ENCODE measurements at regions not wholly inside any gene's neighbourhood (a gene's known extent, or its start where the extent isn't known, plus 50 kb on each side); places are given as distances from the start of the nearest gene placed in this dataset.

GRCh38 chr5:30447431-30447830, 746.1 kb upstream of the CDH6 start:
- Histone ChIP-seq H3K14ac (ENCODE audit: low read length) (no peak overlapping the region), H3K18ac (ENCODE audit: low read length) (no peak overlapping the region), H4K91ac (ENCODE audit: low read depth, low read length) (no peak overlapping the region), H3K4me2 (ENCODE audit: low read length) (no peak overlapping the region), H3K4me3 (ENCODE audit: low read depth, low read length) (no peak overlapping the region), H3K36me3 (ENCODE audit: control insufficient read depth in 1 of 2, insufficient read depth in 2 of 2, low read length in 2 of 2) (no peaks in the 10 kb centered on the region), H2BK120ac (ENCODE audit: insufficient read depth, low read length, poor library complexity) (no peak overlapping the region), H2BK12ac (ENCODE audit: low read length) (no peak overlapping the region), H3K9me3 (ENCODE audit: insufficient read depth, low read depth, low read length) (no peaks in the 10 kb centered on the region), H2AFZ (ENCODE audit: insufficient read depth, low read length, poor library complexity) (no peak overlapping the region), H3K27ac (ENCODE audit: low read depth, low read length) (no peak overlapping the region), H3K4ac (ENCODE audit: low read depth, low read length) (no peak overlapping the region), H4K8ac (ENCODE audit: low read depth, low read length) (no peak overlapping the region), H3K79me1 (ENCODE audit: low read length) (no peaks in the 10 kb centered on the region), H3K27me3 (ENCODE audit: insufficient read depth, low read length) (no peaks in the 10 kb centered on the region), H3K4me1 (ENCODE audit: control insufficient read depth in 1 of 2, insufficient read depth in 2 of 2, low read length in 2 of 2) (no peaks in the 10 kb centered on the region), H2BK5ac (ENCODE audit: low read depth, low read length, poor library complexity) (no peak overlapping the region), H3K79me2 (ENCODE audit: control insufficient read depth, insufficient read depth, low read length, poor library complexity) (no peaks in the 10 kb centered on the region), H4K12ac (ENCODE audit: low read depth, low read length) (no peak overlapping the region), H3K9ac (ENCODE audit: low read length) (no peak overlapping the region), H2AK5ac (ENCODE audit: low read length) (no peak overlapping the region), H3K23ac (ENCODE audit: low read length) (no peak overlapping the region)
- WGBS (ENCODE audit: extremely low coverage, insufficient coverage, insufficient read length), result no CpG with 5 or more reads among the region's 3 CpGs
- DNase-seq, result no peak

- Histone ChIP-seq H3K79me2 (ENCODE audit: control insufficient read depth, insufficient read depth, low read length, poor library complexity) (no peaks in the 10 kb centered on the region), H3K9ac (ENCODE audit: low read length) (no peak overlapping the region), H3K9me3 (ENCODE audit: insufficient read depth, low read depth, low read length) (no peaks in the 10 kb centered on the region), H3K4ac (ENCODE audit: low read depth, low read length) (no peak overlapping the region), H2BK12ac (ENCODE audit: low read length) (no peak overlapping the region), H2BK120ac (ENCODE audit: insufficient read depth, low read length, poor library complexity) (no peak overlapping the region), H3K4me1 (ENCODE audit: control insufficient read depth in 1 of 2, insufficient read depth in 2 of 2, low read length in 2 of 2) (no peaks in the 10 kb centered on the region), H3K79me1 (ENCODE audit: low read length) (no peaks in the 10 kb centered on the region), H3K23ac (ENCODE audit: low read length) (no peak overlapping the region), H2AFZ (ENCODE audit: insufficient read depth, low read length, poor library complexity) (no peak overlapping the region), H3K36me3 (ENCODE audit: control insufficient read depth in 1 of 2, insufficient read depth in 2 of 2, low read length in 2 of 2) (no peaks in the 10 kb centered on the region), H2BK5ac (ENCODE audit: low read depth, low read length, poor library complexity) (no peak overlapping the region), H4K12ac (ENCODE audit: low read depth, low read length) (no peak overlapping the region), H3K27ac (ENCODE audit: low read depth, low read length) (no peak overlapping the region), H3K14ac (ENCODE audit: low read length) (no peak overlapping the region), H3K18ac (ENCODE audit: low read length) (no peak overlapping the region), H2AK5ac (ENCODE audit: low read length) (no peak overlapping the region), H3K4me2 (ENCODE audit: low read length) (no peak overlapping the region), H4K8ac (ENCODE audit: low read depth, low read length) (no peak overlapping the region), H3K4me3 (ENCODE audit: low read depth, low read length) (no peak overlapping the region), H4K91ac (ENCODE audit: low read depth, low read length) (no peak overlapping the region), H3K27me3 (ENCODE audit: insufficient read depth, low read length) (no peaks in the 10 kb centered on the region)
- no CpG with 5 or more reads among the region's 1 CpG for WGBS (ENCODE audit: extremely low coverage, insufficient coverage, insufficient read length)
- DNase-seq, result no peak
Observed at GRCh38 chr5:30446456-30446855, 747.0 kb upstream of the CDH6 start.

- H3K9ac ChIP-seq (ENCODE audit: low read length), result no peak overlapping the region
- no peak overlapping the region for H4K8ac ChIP-seq (ENCODE audit: low read depth, low read length)
- no peak overlapping the region for H2BK5ac ChIP-seq (ENCODE audit: low read depth, low read length, poor library complexity)
- no peaks in the 10 kb centered on the region for H3K36me3 ChIP-seq (ENCODE audit: control insufficient read depth in 1 of 2, insufficient read depth in 2 of 2, low read length in 2 of 2)
- H2AK5ac ChIP-seq (ENCODE audit: low read length), result no peak overlapping the region
- no peak overlapping the region for H3K27ac ChIP-seq (ENCODE audit: low read depth, low read length)
- no peak overlapping the region for H4K91ac ChIP-seq (ENCODE audit: low read depth, low read length)
- DNase-seq, result no peak
- no peaks in the 10 kb centered on the region for H3K9me3 ChIP-seq (ENCODE audit: insufficient read depth, low read depth, low read length)
- no peak overlapping the region for H3K4me3 ChIP-seq (ENCODE audit: low read depth, low read length)
- H3K14ac ChIP-seq (ENCODE audit: low read length), result no peak overlapping the region
- H3K18ac ChIP-seq (ENCODE audit: low read length), result no peak overlapping the region
- H4K12ac ChIP-seq (ENCODE audit: low read depth, low read length), result no peak overlapping the region
- H3K4me2 ChIP-seq (ENCODE audit: low read length), result no peak overlapping the region
- H3K79me1 ChIP-seq (ENCODE audit: low read length), result no peaks in the 10 kb centered on the region
- no peak overlapping the region for H3K4ac ChIP-seq (ENCODE audit: low read depth, low read length)
- H2AFZ ChIP-seq (ENCODE audit: insufficient read depth, low read length, poor library complexity), result no peak overlapping the region
- H3K79me2 ChIP-seq (ENCODE audit: control insufficient read depth, insufficient read depth, low read length, poor library complexity), result no peaks in the 10 kb centered on the region
- no peaks in the 10 kb centered on the region for H3K4me1 ChIP-seq (ENCODE audit: control insufficient read depth in 1 of 2, insufficient read depth in 2 of 2, low read length in 2 of 2)
- no peak overlapping the region for H3K23ac ChIP-seq (ENCODE audit: low read length)
- no peak overlapping the region for H2BK12ac ChIP-seq (ENCODE audit: low read length)
- whole genome bisulfite sequencing (ENCODE audit: extremely low coverage, insufficient coverage, insufficient read length), result no CpG with 5 or more reads among the region's 1 CpG
- no peaks in the 10 kb centered on the region for H3K27me3 ChIP-seq (ENCODE audit: insufficient read depth, low read length)
- H2BK120ac ChIP-seq (ENCODE audit: insufficient read depth, low read length, poor library complexity), result no peak overlapping the region
Observed at GRCh38 chr5:30438785-30439184, 754.7 kb upstream of the CDH6 start.

DNA sequence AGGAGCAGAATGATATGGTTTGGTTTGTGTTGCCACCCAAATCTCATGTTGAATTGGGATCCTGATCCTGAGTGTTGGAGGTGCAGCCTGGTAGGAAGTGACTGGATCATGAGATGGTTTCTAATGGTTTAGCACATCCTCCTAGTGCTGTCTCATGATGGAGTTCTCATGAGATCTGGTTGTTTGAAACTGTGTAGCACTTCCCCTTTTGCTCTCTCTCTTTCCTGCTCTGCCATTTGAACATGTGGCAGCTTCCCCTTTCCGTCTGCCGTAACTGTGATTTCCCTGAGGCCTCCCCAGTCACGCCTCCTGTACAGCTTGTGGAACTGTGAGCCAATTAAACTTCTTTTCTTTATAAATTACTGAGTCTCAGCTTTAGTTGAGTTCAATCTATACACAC, 756.8 kb upstream of the CDH6 start:
- H2AK5ac ChIP-seq (ENCODE audit: low read length), result no peak overlapping the region
- H3K4me2 ChIP-seq (ENCODE audit: low read length), result no peak overlapping the region
- H3K4me3 ChIP-seq (ENCODE audit: low read depth, low read length), result no peak overlapping the region
- H3K79me2 ChIP-seq (ENCODE audit: control insufficient read depth, insufficient read depth, low read length, poor library complexity), result no peaks in the 10 kb centered on the region
- no peak overlapping the region for H3K4ac ChIP-seq (ENCODE audit: low read depth, low read length)
- H2BK120ac ChIP-seq (ENCODE audit: insufficient read depth, low read length, poor library complexity), result no peak overlapping the region
- DNase-seq, result no peak
- no peaks in the 10 kb centered on the region for H3K9me3 ChIP-seq (ENCODE audit: insufficient read depth, low read depth, low read length)
- no peak overlapping the region for H2AFZ ChIP-seq (ENCODE audit: insufficient read depth, low read length, poor library complexity)
- H2BK5ac ChIP-seq (ENCODE audit: low read depth, low read length, poor library complexity), result no peak overlapping the region
- H3K14ac ChIP-seq (ENCODE audit: low read length), result no peak overlapping the region
- H3K9ac ChIP-seq (ENCODE audit: low read length), result no peak overlapping the region
- H3K4me1 ChIP-seq (ENCODE audit: control insufficient read depth in 1 of 2, insufficient read depth in 2 of 2, low read length in 2 of 2), result no peaks in the 10 kb centered on the region
- H4K91ac ChIP-seq (ENCODE audit: low read depth, low read length), result no peak overlapping the region
- H2BK12ac ChIP-seq (ENCODE audit: low read length), result no peak overlapping the region
- no peak overlapping the region for H4K12ac ChIP-seq (ENCODE audit: low read depth, low read length)
- H3K36me3 ChIP-seq (ENCODE audit: control insufficient read depth in 1 of 2, insufficient read depth in 2 of 2, low read length in 2 of 2), result no peaks in the 10 kb centered on the region
- H3K27ac ChIP-seq (ENCODE audit: low read depth, low read length), result no peak overlapping the region
- no peaks in the 10 kb centered on the region for H3K27me3 ChIP-seq (ENCODE audit: insufficient read depth, low read length)
- no peak overlapping the region for H3K23ac ChIP-seq (ENCODE audit: low read length)
- no peak overlapping the region for H3K18ac ChIP-seq (ENCODE audit: low read length)
- WGBS (ENCODE audit: extremely low coverage, insufficient coverage, insufficient read length), result no CpG with 5 or more reads among the region's 3 CpGs
- no peak overlapping the region for H4K8ac ChIP-seq (ENCODE audit: low read depth, low read length)
- H3K79me1 ChIP-seq (ENCODE audit: low read length), result no peaks in the 10 kb centered on the region
